IMR-90 (cell line): ENCODE measurements at regions not wholly inside any gene's neighbourhood (a gene's known extent, or its start where the extent isn't known, plus 50 kb on each side); places are given as distances from the start of the nearest gene placed in this dataset.

Experiments
- ATAC-seq: fragments of 200-7000 bp; cut with Tn5 transposase; 2 replicates; pipeline ENCODE4 v1.9.1; 2020; ENCODE audit warnings: low read depth, mild to moderate bottlenecking, moderate library complexity
- BruUV-seq: library from RNA; stranded (reverse); fragments of 400-500 nt; replicated peaks from 2 replicates; lab custom pipeline; 2021; lab: Mats Ljungman, UMichigan
- CTCF ChIA-PET: fragments of 300-600 bp; formaldehyde crosslinking; extraction: SDS; loops from one replicate; lab custom pipeline; 2021; ENCODE audit warnings: antibody characterized with exemption; lab: Yijun Ruan, JAX
- POLR2A ChIA-PET: fragments of 300-600 bp; sonication (Branson Sonifier 250); formaldehyde crosslinking; loops from one replicate; lab custom pipeline; 2022; ENCODE audit warnings: antibody characterized with exemption; ENCODE audit not compliant: unreplicated experiment; lab: Charles Lee
- DNase-seq: peaks from one replicate; pipeline ENCODE4 v3.0.0; 2013
- H2AFZ ChIP-seq: replicated peaks from 2 replicates; pipeline ENCODE3; 2013; ENCODE audit warnings: low read length, mild to moderate bottlenecking; ENCODE audit not compliant: poor library complexity
- H2AK5ac ChIP-seq: 2 replicates; pipeline ENCODE4 v1.6.1; 2013; ENCODE audit warnings: low read depth, low read length, inconsistent platforms
- H2AK9ac ChIP-seq: replicated peaks from 2 replicates; pipeline ENCODE3; 2013; ENCODE audit warnings: mild to moderate bottlenecking, low read depth, low read length, moderate library complexity; ENCODE audit not compliant: poor library complexity
- H2BK120ac ChIP-seq: 2 replicates; pipeline ENCODE4 v1.6.1; 2013; ENCODE audit warnings: low read depth, low read length, inconsistent platforms
- H2BK15ac ChIP-seq: 3 replicates; pipeline ENCODE4 v1.6.1; 2013; ENCODE audit warnings: low read depth, low read length, inconsistent platforms
- H2BK20ac ChIP-seq: 2 replicates; pipeline ENCODE4 v1.6.1; 2013; ENCODE audit warnings: low read depth, mild to moderate bottlenecking, inconsistent platforms, low read length, moderate library complexity
- H2BK5ac ChIP-seq: 2 replicates; pipeline ENCODE4 v1.6.1; 2013; ENCODE audit warnings: mild to moderate bottlenecking, low read depth, low read length, inconsistent platforms; ENCODE audit not compliant: poor library complexity, severe bottlenecking
- H3K14ac ChIP-seq: replicated peaks from 2 replicates; pipeline ENCODE4 v1.6.1; 2013; ENCODE audit warnings: low read depth, low read length, inconsistent platforms
- H3K18ac ChIP-seq: 2 replicates; pipeline ENCODE4 v1.6.1; 2013; ENCODE audit warnings: low read depth, low read length, control low read depth
- H3K23ac ChIP-seq: 2 replicates; pipeline ENCODE4 v1.6.1; 2013; ENCODE audit warnings: low read depth, low read length, inconsistent platforms
- H3K27ac ChIP-seq: 2 replicates; pipeline ENCODE4 v1.5.1; 2013; ENCODE audit warnings: mild to moderate bottlenecking, control low read depth, low read length; ENCODE audit not compliant: insufficient read depth
- H3K27me3 ChIP-seq: 2 replicates; pipeline ENCODE4 v1.6.1; 2013; ENCODE audit warnings: low read length; ENCODE audit not compliant: control insufficient read depth, insufficient read depth
- H3K36me3 ChIP-seq: 2 replicates; pipeline ENCODE4 v1.6.1; 2013; ENCODE audit warnings: low read length, mixed read lengths; ENCODE audit not compliant: control insufficient read depth, insufficient read depth
- H3K4ac ChIP-seq: 2 replicates; pipeline ENCODE4 v1.6.1; 2013; ENCODE audit warnings: low read depth, low read length, inconsistent platforms
- H3K4me1 ChIP-seq: 2 replicates; pipeline ENCODE4 v1.6.1; 2013; ENCODE audit warnings: low read length, mixed read lengths; ENCODE audit not compliant: control insufficient read depth, insufficient read depth
- H3K4me2 ChIP-seq: 2 replicates; pipeline ENCODE4 v1.6.1; 2013; ENCODE audit warnings: low read depth, mild to moderate bottlenecking, control low read depth, low read length, moderate library complexity
- H3K4me3 ChIP-seq: 2 replicates; pipeline ENCODE4 v1.5.1; 2013; ENCODE audit warnings: low read depth, mild to moderate bottlenecking, control low read depth, low read length, moderate library complexity; ENCODE audit not compliant: insufficient read depth
- H3K56ac ChIP-seq: 2 replicates; pipeline ENCODE4 v1.6.1; 2013; ENCODE audit warnings: low read length, inconsistent platforms; ENCODE audit not compliant: insufficient read depth; ENCODE audit errors: extremely low read depth
- H3K79me1 ChIP-seq, 2 experiments: 2 replicates each; pipeline ENCODE4 v1.6.1; 2013; ENCODE audit warnings: low read length in 2 of 2, inconsistent platforms in 1 of 2, low read depth in 1 of 2
- H3K9ac ChIP-seq: 2 replicates; pipeline ENCODE4 v1.6.1; 2013; ENCODE audit warnings: low read depth, low read length, control low read depth
- H3K9me1 ChIP-seq: 2 replicates; pipeline ENCODE4 v1.6.1; 2013; ENCODE audit warnings: low read length, inconsistent platforms; ENCODE audit not compliant: insufficient read depth
- H3K9me3 ChIP-seq: 2 replicates; pipeline ENCODE4 v1.6.1; 2013; ENCODE audit warnings: low read length; ENCODE audit not compliant: control insufficient read depth, insufficient read depth
- H4K20me1 ChIP-seq: 2 replicates; pipeline ENCODE4 v1.6.1; 2013; ENCODE audit warnings: low read length, inconsistent platforms; ENCODE audit not compliant: insufficient read depth
- H4K5ac ChIP-seq: 2 replicates; pipeline ENCODE4 v1.6.1; 2013; ENCODE audit warnings: mild to moderate bottlenecking, low read depth, low read length, control low read depth
- H4K8ac ChIP-seq, 2 experiments: 2 replicates each; pipeline ENCODE4 v1.6.1; 2013; ENCODE audit warnings: low read depth in 2 of 2, low read length in 2 of 2, control low read depth in 1 of 2, inconsistent platforms in 1 of 2
- H4K91ac ChIP-seq: 2 replicates; pipeline ENCODE4 v1.6.1; 2013; ENCODE audit warnings: low read depth, low read length, inconsistent platforms; ENCODE audit not compliant: insufficient read depth
- CHD1 ChIP-seq: IDR thresholded peaks from 2 replicates; pipeline ENCODE4 v1.6.1; 2012; ENCODE audit warnings: low read depth, low read length, improper control_type of control experiment
- FOS ChIP-seq: fragments of 150-350 bp; IDR thresholded peaks from 2 replicates; pipeline ENCODE4 v1.6.1; 2016; ENCODE audit warnings: low read depth, low read length
- RFX5 ChIP-seq: IDR thresholded peaks from 2 replicates; pipeline ENCODE4 v1.8.0; 2012; ENCODE audit warnings: low read depth, mild to moderate bottlenecking, low read length, moderate library complexity
- WGBS, 2 experiments: methylation state at CpG; one replicate each; pipeline versions ENCODE4 v1.1.5 to v1.1.7; 2013; ENCODE audit warnings: missing lambda C conversion rate in 2 of 2; ENCODE audit not compliant: insufficient read length in 1 of 2; ENCODE audit errors: extremely low coverage in 2 of 2; 5-methylcytosine and 5-hydroxymethylcytosine counted together
- dilution Hi-C: fragments of 300-500 bp; cut with HindIII; formaldehyde crosslinking; loops from one replicate; pipeline ENCODE4 v1.14.3; 2018; ENCODE audit warnings: low sequenced_read_pairs; ENCODE audit not compliant: unreplicated experiment
- in situ Hi-C: fragments of 300-500 bp; cut with MboI; formaldehyde crosslinking; loops from 3 replicates; pipeline ENCODE4 v1.14.3; 2019; ENCODE audit warnings: low sequenced_read_pairs, inconsistent platforms, mixed read lengths
- intact Hi-C: fragments of 100-400 bp; cut with micrococcal nuclease; formaldehyde crosslinking; loops from 2 replicates; pipeline ENCODE4 v1.10.0; 2022

DNA sequence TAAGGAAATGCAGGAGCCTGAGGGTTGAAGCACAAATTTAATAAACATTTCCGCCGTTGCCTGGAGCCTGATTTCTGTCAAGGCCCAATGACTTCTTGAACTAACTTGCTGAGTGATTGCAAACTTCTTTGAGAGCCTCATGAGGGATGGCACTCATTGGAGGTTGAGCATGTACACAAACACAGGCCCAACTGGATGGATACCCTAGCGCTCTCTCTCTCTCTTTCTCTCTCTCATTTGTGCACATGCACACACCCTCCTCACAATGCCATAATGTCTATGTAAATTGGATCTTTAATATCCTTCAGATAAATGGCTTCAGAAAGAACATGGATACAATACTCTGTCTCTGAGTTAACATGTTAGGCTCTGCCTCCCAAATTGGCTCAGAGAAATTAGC lies 597.7 kb upstream of the CADM1 start:
- no peak for TF ChIP-seq FOS
- TF ChIP-seq CHD1 = no peak
- no peak for TF ChIP-seq RFX5
- no peak overlapping the region for H2BK15ac ChIP-seq
- H3K79me1 ChIP-seq = no peaks in the 10 kb centered on the region
- H2AK5ac ChIP-seq = no peak overlapping the region
- dilution Hi-C loops = no loop called here
- H3K9me3 ChIP-seq = no peaks in the 10 kb centered on the region
- no peak overlapping the region for H3K9ac ChIP-seq
- H2BK20ac ChIP-seq = no peak overlapping the region
- H2AFZ ChIP-seq = no peak overlapping the region
- no peak overlapping the region for H3K4ac ChIP-seq
- no peak overlapping the region for H4K91ac ChIP-seq
- H3K14ac ChIP-seq = no peak overlapping the region
- H2AK9ac ChIP-seq = no peak overlapping the region
- no peaks in the 10 kb centered on the region for H3K9me1 ChIP-seq
- no peak for ATAC-seq
- no peak overlapping the region for H3K27ac ChIP-seq
- no TSS peak for BruUV-seq
- no peaks in the 10 kb centered on the region; the same call in 1 of the 2 replicates for H3K27me3 ChIP-seq
- DNase-seq = no peak
- no peaks in the 10 kb centered on the region for H3K4me1 ChIP-seq
- H2BK5ac ChIP-seq = no peak overlapping the region
- in situ Hi-C loops = no loop called here
- no peak overlapping the region for H4K5ac ChIP-seq
- H3K36me3 ChIP-seq = no peaks in the 10 kb centered on the region
- no peak overlapping the region for H3K18ac ChIP-seq
- H4K20me1 ChIP-seq = no peaks in the 10 kb centered on the region
- POLR2A ChIA-PET = no interaction called here
- H3K4me3 ChIP-seq = no peak overlapping the region
- H4K8ac ChIP-seq = no peak overlapping the region
- intact Hi-C loops = no loop called here
- no peak overlapping the region for H3K4me2 ChIP-seq
- H3K23ac ChIP-seq = no peak overlapping the region
- H2BK120ac ChIP-seq = no peak overlapping the region
- WGBS, 2 experiments = 30% methylated on average over 2 of the region's 3 CpGs; no CpG with 5 or more reads in 1 of the 2 experiments
- no peak overlapping the region for H3K56ac ChIP-seq
- CTCF ChIA-PET = no interaction called here
